Retina (tissue), 1 donor: ENCODE measurements at regions not wholly inside any gene's neighbourhood (a gene's known extent, or its start where the extent isn't known, plus 50 kb on each side); places are given as distances from the start of the nearest gene placed in this dataset.
"Not testable (repeated sequence)": the region's sequence is repeated elsewhere in the genome, so short reads cannot be mapped to it uniquely, and the experiment has no call there.

Experiments used
- DNase-seq: peaks from one replicate; pipeline ENCODE4 v3.0.0-alpha.2; 2016

GRCh38 chr6:27168108-27168507 is 79.4 kb upstream of the PRSS16 start:
- DNase-seq: no peak

- no peak for DNase-seq
These were observed 78.7 kb upstream of the PRSS16 start for GRCh38 chr6:27168586-27169443.

GRCh38 chr6:27172524-27173231 is 74.8 kb upstream of the PRSS16 start:
- not testable (repeated sequence) for DNase-seq

GRCh38 chr6:27173232-27173601 is 74.3 kb upstream of the PRSS16 start:
- not testable (repeated sequence) for DNase-seq

- DNase-seq: no peak
These were observed 72.5 kb upstream of the PRSS16 start for GRCh38 chr6:27174958-27175357.

GRCh38 chr6:27176096-27176495 is 71.4 kb upstream of the PRSS16 start:
- peak; percentile 33 for DNase-seq

GRCh38 chr6:27176523-27177484 is 70.7 kb upstream of the PRSS16 start:
- peak; percentile 85 for DNase-seq

GRCh38 chr6:27177485-27178406 is 69.8 kb upstream of the PRSS16 start:
- DNase-seq: peak; percentile 83

GRCh38 chr6:27178407-27178730 is 69.1 kb upstream of the PRSS16 start:
- no peak for DNase-seq

GRCh38 chr6:27178860-27179259 is 68.6 kb upstream of the PRSS16 start:
- no peak for DNase-seq

- DNase-seq: no peak
These were observed 64.3 kb upstream of the PRSS16 start for GRCh38 chr6:27183060-27183832.

GRCh38 chr6:27187231-27188060 is 60.1 kb upstream of the PRSS16 start:
- no peak for DNase-seq

- DNase-seq: peak; percentile 91
These were observed 59.2 kb upstream of the PRSS16 start for GRCh38 chr6:27188061-27188884.

GRCh38 chr6:27188885-27189418 is 58.5 kb upstream of the PRSS16 start:
- DNase-seq: peak; percentile 89

- DNase-seq: no peak
These were observed 57.4 kb upstream of the PRSS16 start for GRCh38 chr6:27190126-27190525.

- not testable (repeated sequence) for DNase-seq
These were observed 53.0 kb upstream of the PRSS16 start for GRCh38 chr6:27194453-27194852.

- not testable (repeated sequence) for DNase-seq
These were observed 52.0 kb upstream of the PRSS16 start for GRCh38 chr6:27195547-27195946.
